A673 (cell line): ENCODE measurements at regions not wholly inside any gene's neighbourhood (a gene's known extent, or its start where the extent isn't known, plus 50 kb on each side); places are given as distances from the start of the nearest gene placed in this dataset.

Experiments
- BruUV-seq: library from RNA; stranded (reverse); fragments of 400-500 nt; replicated peaks from 2 replicates; lab custom pipeline; 2021; lab: Mats Ljungman, UMichigan
- CTCF ChIA-PET: fragments of 300-600 bp; sonication (Branson Sonifier 250); formaldehyde crosslinking; loops from one replicate; lab custom pipeline; 2022; ENCODE audit warnings: antibody characterized with exemption; lab: Charles Lee
- POLR2A ChIA-PET: fragments of 300-600 bp; sonication (Branson Sonifier 250); formaldehyde crosslinking; loops from one replicate; lab custom pipeline; 2022; ENCODE audit warnings: antibody characterized with exemption; ENCODE audit not compliant: low non-redundant PET; lab: Charles Lee
- DNase-seq: peaks from one replicate; pipeline ENCODE4 v3.0.0-alpha.2; 2015; ENCODE audit warnings: low spot score
- H3K27ac ChIP-seq: fragments of 200-600 bp; sonication (generic); 2 replicates; pipeline ENCODE4 v1.5.1; 2016; ENCODE audit warnings: mixed run types, low read depth, mild to moderate bottlenecking, mixed read lengths, antibody characterized with exemption, low read length; ENCODE audit not compliant: poor library complexity, severe bottlenecking
- H3K27me3 ChIP-seq: fragments of 200-600 bp; sonication (generic); replicated peaks from 2 replicates; pipeline ENCODE4 v1.6.1; 2017; ENCODE audit warnings: mixed run types, low read depth, mild to moderate bottlenecking, mixed read lengths, antibody characterized with exemption, low read length; ENCODE audit not compliant: insufficient read depth, poor library complexity
- H3K36me3 ChIP-seq: fragments of 200-600 bp; sonication (generic); 2 replicates; pipeline ENCODE4 v1.6.1; 2016; ENCODE audit warnings: mixed run types, mild to moderate bottlenecking, mixed read lengths, antibody characterized with exemption, low read length; ENCODE audit not compliant: insufficient read depth, poor library complexity, severe bottlenecking
- H3K4me1 ChIP-seq: fragments of 200-600 bp; sonication (generic); 2 replicates; pipeline ENCODE4 v1.6.1; 2017; ENCODE audit warnings: mixed run types, mild to moderate bottlenecking, mixed read lengths, antibody characterized with exemption, low read length; ENCODE audit not compliant: insufficient read depth, poor library complexity, severe bottlenecking
- H3K4me3 ChIP-seq: fragments of 200-600 bp; sonication (generic); 2 replicates; pipeline ENCODE4 v1.5.1; 2016; ENCODE audit warnings: low read depth, mixed run types, mild to moderate bottlenecking, mixed read lengths, low read length; ENCODE audit not compliant: poor library complexity, severe bottlenecking
- H3K9me3 ChIP-seq: fragments of 200-600 bp; sonication (generic); 2 replicates; pipeline ENCODE4 v1.6.1; 2016; ENCODE audit warnings: mixed run types, low read depth, mild to moderate bottlenecking, mixed read lengths, antibody characterized with exemption, low read length; ENCODE audit not compliant: poor library complexity, severe bottlenecking
- EZH2 ChIP-seq: fragments of 200-600 bp; sonication (generic); IDR thresholded peaks from 2 replicates; pipeline ENCODE4 v1.6.1; 2017; ENCODE audit warnings: borderline replicate concordance, low read depth, mild to moderate bottlenecking, mixed read lengths, antibody characterized with exemption, low read length; ENCODE audit not compliant: poor library complexity, severe bottlenecking
- intact Hi-C: fragments of 100-400 bp; cut with micrococcal nuclease; formaldehyde crosslinking; loops from one replicate; pipeline ENCODE4 v1.10.0; 2022; ENCODE audit not compliant: unreplicated experiment
- TF ChIP-seq, protein P1 (sequence below): fragments of 300-800, 200-600 bp; sonication (generic); conservative IDR thresholded peaks from 2 replicates; pipeline ENCODE4 v1.5.1; 2017; ENCODE audit warnings: low read depth, mild to moderate bottlenecking, antibody characterized with exemption, low read length, moderate library complexity, mixed read lengths

DNA sequence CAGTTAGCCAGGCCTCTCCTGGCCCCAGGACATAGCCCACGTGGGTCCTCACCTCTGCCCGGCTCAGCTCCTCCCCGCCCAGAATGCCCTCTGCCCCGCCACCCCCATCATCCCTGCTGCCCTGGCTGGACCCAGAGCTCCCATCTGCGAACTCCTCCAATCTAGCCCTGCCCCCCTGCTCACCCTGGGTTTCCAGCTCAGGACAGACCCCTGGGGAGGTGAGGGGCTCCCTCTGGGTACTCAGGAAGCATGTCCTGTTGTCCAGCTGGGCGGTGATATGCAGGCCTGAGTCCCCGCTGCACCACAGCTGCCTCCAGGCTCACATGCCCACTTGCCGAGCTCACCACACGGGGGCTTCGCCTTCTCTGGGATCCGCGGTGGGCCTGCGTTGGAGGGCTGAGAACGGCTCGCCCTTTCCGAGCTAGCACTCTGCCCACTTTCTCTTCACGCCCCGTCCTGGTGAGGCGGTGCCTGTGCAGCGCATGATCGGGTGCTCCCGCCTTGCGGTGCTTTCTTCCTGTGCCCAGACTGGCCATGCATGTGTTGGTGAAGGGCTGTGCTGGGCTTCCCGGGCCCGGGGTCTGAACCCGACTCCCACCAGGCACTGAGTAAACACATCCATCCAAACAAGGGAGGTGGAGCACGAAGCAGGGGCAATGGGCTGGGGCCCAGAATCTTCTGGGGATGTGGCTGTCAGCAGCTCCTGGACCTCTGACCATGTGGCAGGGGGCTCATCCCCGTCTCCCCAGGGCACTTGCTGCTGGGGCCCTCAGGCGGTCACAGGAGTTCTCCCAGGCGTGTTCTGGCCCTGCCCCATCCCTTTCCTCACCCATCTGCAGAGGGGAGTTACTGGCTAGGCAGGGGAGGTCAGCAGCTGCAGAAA lies 74.3 kb downstream of the RGS12 start:
- Histone ChIP-seq H3K4me1 (peaks cover 40% of the 10 kb centered on the region), H3K27ac (no peak overlapping the region), H3K27me3 (no peaks in the 10 kb centered on the region), H3K36me3 (no peaks in the 10 kb centered on the region), H3K9me3 (no peaks in the 10 kb centered on the region), H3K4me3 (no peak overlapping the region)
- ChIA-PET CTCF (no interaction called here), POLR2A (no interaction called here)
- intact Hi-C loops, result no loop called here
- TF ChIP-seq EZH2, result no peak
- no peak for DNase-seq
- no TSS peak for BruUV-seq

DNA sequence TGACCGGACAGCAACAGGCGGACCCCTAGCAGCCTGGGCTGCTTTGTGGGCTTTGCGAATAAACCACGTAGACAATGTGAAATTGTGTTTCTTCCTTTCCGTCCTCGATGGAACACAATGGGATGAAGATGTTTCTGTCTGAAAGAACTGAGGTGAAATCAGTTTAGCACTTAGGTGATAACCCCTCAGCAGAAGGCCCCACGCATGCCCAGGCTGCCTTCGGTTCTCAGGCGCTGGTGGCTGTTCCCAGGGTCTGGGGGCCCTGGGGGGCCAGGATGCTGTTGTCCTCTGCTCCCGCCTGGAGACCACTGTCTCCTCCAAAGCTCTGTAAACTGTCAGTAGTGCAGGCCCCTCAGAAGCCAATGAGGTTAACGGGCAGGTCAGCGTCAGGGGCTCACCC lies 73.9 kb upstream of the HGFAC start:
- H3K27me3 ChIP-seq, result no peaks in the 10 kb centered on the region
- DNase-seq, result no peak
- TF ChIP-seq, protein P1, sequence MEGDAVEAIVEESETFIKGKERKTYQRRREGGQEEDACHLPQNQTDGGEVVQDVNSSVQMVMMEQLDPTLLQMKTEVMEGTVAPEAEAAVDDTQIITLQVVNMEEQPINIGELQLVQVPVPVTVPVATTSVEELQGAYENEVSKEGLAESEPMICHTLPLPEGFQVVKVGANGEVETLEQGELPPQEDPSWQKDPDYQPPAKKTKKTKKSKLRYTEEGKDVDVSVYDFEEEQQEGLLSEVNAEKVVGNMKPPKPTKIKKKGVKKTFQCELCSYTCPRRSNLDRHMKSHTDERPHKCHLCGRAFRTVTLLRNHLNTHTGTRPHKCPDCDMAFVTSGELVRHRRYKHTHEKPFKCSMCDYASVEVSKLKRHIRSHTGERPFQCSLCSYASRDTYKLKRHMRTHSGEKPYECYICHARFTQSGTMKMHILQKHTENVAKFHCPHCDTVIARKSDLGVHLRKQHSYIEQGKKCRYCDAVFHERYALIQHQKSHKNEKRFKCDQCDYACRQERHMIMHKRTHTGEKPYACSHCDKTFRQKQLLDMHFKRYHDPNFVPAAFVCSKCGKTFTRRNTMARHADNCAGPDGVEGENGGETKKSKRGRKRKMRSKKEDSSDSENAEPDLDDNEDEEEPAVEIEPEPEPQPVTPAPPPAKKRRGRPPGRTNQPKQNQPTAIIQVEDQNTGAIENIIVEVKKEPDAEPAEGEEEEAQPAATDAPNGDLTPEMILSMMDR, result no peak
- no peak for TF ChIP-seq EZH2
- peaks cover 40% of the 10 kb centered on the region for H3K4me1 ChIP-seq
- H3K4me3 ChIP-seq, result no peak overlapping the region
- BruUV-seq, result no TSS peak
- intact Hi-C loops, result no loop called here
- POLR2A ChIA-PET, result no interaction called here
- H3K36me3 ChIP-seq, result no peaks in the 10 kb centered on the region
- CTCF ChIA-PET, result no interaction called here
- H3K9me3 ChIP-seq, result no peaks in the 10 kb centered on the region
- H3K27ac ChIP-seq, result no peak overlapping the region

- H3K27ac ChIP-seq, result no peak overlapping the region
- H3K4me3 ChIP-seq, result no peak overlapping the region
- no peaks in the 10 kb centered on the region for H3K36me3 ChIP-seq
- ChIA-PET POLR2A (no interaction called here), CTCF (no interaction called here)
- no peaks in the 10 kb centered on the region for H3K27me3 ChIP-seq
- TF ChIP-seq, protein P1, result no peak
- TF ChIP-seq EZH2, result no peak
- no TSS peak for BruUV-seq
- H3K9me3 ChIP-seq, result no peaks in the 10 kb centered on the region
- intact Hi-C loops, result no loop called here
- no peak for DNase-seq
- peaks cover 40% of the 10 kb centered on the region for H3K4me1 ChIP-seq
Measured at GRCh38 chr4:3368334-3368733, 73.4 kb upstream of the HGFAC start.
